ENCODE measurements at regions not wholly inside any gene's neighbourhood (a gene's known extent, or its start where the extent isn't known, plus 50 kb on each side); places are given as distances from the start of the nearest gene placed in this dataset.
"Not testable (repeated sequence)": the region's sequence is repeated elsewhere in the genome, so short reads cannot be mapped to it uniquely, and the experiment has no call there.

DNA sequence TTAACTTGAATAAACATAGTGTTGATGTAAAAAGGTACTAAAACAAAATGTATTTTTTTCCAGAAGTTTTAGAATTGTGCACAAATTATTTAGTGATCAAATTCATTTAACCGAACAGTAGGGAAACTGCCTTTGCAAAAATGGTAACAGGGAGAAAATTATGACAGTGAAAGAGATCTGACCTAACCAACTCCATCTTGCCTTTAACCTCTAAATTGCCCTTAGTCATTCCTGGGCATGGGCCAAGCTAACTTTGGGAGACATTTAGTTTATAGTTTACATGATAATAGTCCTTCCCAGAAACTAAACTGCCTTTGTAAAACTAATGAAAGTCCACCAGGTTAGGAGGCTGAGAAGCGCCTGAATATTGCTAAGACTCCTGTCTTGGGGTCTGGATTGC lies 361.3 kb upstream of the PCDH15 start:
- not testable (repeated sequence) for TF ChIP-seq CTCF, EZH2phosphoT487 (IDR thresholded peaks at IDR 0.05; ENCODE audit: low read length)
